ENCODE measurements at regions not wholly inside any gene's neighbourhood (a gene's known extent, or its start where the extent isn't known, plus 50 kb on each side); places are given as distances from the start of the nearest gene placed in this dataset.

- TF ChIP-seq CTCF (IDR thresholded peaks at IDR 0.05) (no peak), EP300 (IDR thresholded peaks at IDR 0.05) (no peak), POLR2A (IDR thresholded peaks at IDR 0.05) (no peak)
These were observed 147.6 kb upstream of the ATP6AP2 start for GRCh38 chrX:40433160-40433559.

Data from suprapubic skin (tissue), 3 donors.